ENCODE measurements at regions not wholly inside any gene's neighbourhood (a gene's known extent, or its start where the extent isn't known, plus 50 kb on each side); places are given as distances from the start of the nearest gene placed in this dataset.

DNA sequence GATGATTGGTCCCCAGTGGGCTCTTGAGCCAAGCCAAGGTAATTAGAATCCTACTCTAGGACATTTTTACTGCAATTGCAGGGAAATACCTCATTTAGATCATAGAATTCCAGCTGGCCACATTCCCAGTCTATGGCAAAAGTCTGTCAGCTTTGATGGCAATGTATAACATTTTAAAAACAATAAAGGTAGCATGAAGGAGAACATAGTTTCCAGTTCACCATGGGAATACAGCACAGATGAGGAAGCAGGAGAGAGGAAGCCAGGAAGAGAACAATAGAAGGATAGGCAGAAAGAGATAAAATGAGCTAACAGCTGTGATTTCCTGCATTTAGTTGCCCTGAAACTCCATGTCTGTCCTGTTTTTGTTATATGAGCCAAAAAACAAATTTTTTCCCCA lies 897.3 kb upstream of the DDX18 start:
- no peak for TF ChIP-seq CEBPB (IDR thresholded peaks at IDR 0.05; ENCODE audit: low read depth, low read length)
- TF ChIP-seq, protein P1, sequence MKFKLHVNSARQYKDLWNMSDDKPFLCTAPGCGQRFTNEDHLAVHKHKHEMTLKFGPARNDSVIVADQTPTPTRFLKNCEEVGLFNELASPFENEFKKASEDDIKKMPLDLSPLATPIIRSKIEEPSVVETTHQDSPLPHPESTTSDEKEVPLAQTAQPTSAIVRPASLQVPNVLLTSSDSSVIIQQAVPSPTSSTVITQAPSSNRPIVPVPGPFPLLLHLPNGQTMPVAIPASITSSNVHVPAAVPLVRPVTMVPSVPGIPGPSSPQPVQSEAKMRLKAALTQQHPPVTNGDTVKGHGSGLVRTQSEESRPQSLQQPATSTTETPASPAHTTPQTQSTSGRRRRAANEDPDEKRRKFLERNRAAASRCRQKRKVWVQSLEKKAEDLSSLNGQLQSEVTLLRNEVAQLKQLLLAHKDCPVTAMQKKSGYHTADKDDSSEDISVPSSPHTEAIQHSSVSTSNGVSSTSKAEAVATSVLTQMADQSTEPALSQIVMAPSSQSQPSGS (IDR thresholded peaks at IDR 0.05; ENCODE audit: low read length), result no peak
- no peak for TF ChIP-seq JUND (IDR thresholded peaks at IDR 0.05; ENCODE audit: low read length)
- TF ChIP-seq, protein P2, sequence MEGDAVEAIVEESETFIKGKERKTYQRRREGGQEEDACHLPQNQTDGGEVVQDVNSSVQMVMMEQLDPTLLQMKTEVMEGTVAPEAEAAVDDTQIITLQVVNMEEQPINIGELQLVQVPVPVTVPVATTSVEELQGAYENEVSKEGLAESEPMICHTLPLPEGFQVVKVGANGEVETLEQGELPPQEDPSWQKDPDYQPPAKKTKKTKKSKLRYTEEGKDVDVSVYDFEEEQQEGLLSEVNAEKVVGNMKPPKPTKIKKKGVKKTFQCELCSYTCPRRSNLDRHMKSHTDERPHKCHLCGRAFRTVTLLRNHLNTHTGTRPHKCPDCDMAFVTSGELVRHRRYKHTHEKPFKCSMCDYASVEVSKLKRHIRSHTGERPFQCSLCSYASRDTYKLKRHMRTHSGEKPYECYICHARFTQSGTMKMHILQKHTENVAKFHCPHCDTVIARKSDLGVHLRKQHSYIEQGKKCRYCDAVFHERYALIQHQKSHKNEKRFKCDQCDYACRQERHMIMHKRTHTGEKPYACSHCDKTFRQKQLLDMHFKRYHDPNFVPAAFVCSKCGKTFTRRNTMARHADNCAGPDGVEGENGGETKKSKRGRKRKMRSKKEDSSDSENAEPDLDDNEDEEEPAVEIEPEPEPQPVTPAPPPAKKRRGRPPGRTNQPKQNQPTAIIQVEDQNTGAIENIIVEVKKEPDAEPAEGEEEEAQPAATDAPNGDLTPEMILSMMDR (IDR thresholded peaks at IDR 0.05; ENCODE audit: control extremely low read depth in 1 of 3, insufficient read depth in 1 of 3, low read depth in 1 of 3, low read length in 3 of 3), result no peak
- TF ChIP-seq YY1 (IDR thresholded peaks at IDR 0.05; ENCODE audit: low read depth, low read length), result no peak
- TF ChIP-seq GABPA (IDR thresholded peaks at IDR 0.05; ENCODE audit: borderline replicate concordance, insufficient read depth, low read length), result no peak
- no peak for TF ChIP-seq TAF1 (IDR thresholded peaks at IDR 0.05; ENCODE audit: low read depth, low read length)
- no peak for TF ChIP-seq TCF12 (IDR thresholded peaks at IDR 0.05; ENCODE audit: low read depth, low read length)
- no peak for TF ChIP-seq RAD21 (IDR thresholded peaks at IDR 0.05 in 1 of 2, conservative IDR thresholded peaks at IDR 0.05 in 1 of 2; ENCODE audit: low read depth in 2 of 2, low read length in 2 of 2)
- TF ChIP-seq NANOG (IDR thresholded peaks at IDR 0.05; ENCODE audit: insufficient read depth, low read depth, low read length, poor library complexity, severe bottlenecking), result no peak
- TF ChIP-seq, protein P3, sequence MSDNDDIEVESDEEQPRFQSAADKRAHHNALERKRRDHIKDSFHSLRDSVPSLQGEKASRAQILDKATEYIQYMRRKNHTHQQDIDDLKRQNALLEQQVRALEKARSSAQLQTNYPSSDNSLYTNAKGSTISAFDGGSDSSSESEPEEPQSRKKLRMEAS (IDR thresholded peaks at IDR 0.05), result no peak
- no peak for TF ChIP-seq SIX5 (IDR thresholded peaks at IDR 0.05; ENCODE audit: low read depth, low read length)
